ENCODE measurements at regions not wholly inside any gene's neighbourhood (a gene's known extent, or its start where the extent isn't known, plus 50 kb on each side); places are given as distances from the start of the nearest gene placed in this dataset.

GRCh38 chr2:220185766-220186305 lies 558.4 kb downstream of the SLC4A3 start:
- no peak overlapping the region for H2AFZ ChIP-seq
- no peaks in the 10 kb centered on the region for H3K36me3 ChIP-seq (replicated peaks; ENCODE audit: insufficient read depth, low read depth)
- no peaks in the 10 kb centered on the region for H4K20me1 ChIP-seq (ENCODE audit: insufficient read depth, poor library complexity, severe bottlenecking)
- H3K9me2 ChIP-seq (replicated peaks; ENCODE audit: insufficient read depth) = no peaks in the 10 kb centered on the region
- no peaks in the 10 kb centered on the region for H3K27me3 ChIP-seq
- DNase-seq (ENCODE audit: low spot score) = no peak
- no peak overlapping the region for H3K4me3 ChIP-seq
- WGBS (ENCODE audit: low lambda C conversion rate, missing lambda C conversion rate) = 56% methylated on average over 2 of the region's 2 CpGs
- H3K4me1 ChIP-seq (ENCODE audit: insufficient read depth) = no peaks in the 10 kb centered on the region
- no peak for TF ChIP-seq EZH2 (IDR thresholded peaks at IDR 0.05; ENCODE audit: borderline replicate concordance)
- TF ChIP-seq CTCF (IDR thresholded peaks at IDR 0.05; ENCODE audit: poor library complexity) = no peak
- no peak for TF ChIP-seq EZH2phosphoT487 (IDR thresholded peaks at IDR 0.05; ENCODE audit: low read depth, severe bottlenecking, unreplicated experiment)
- H3K4me2 ChIP-seq = no peak overlapping the region
- no peaks in the 10 kb centered on the region for H3K79me2 ChIP-seq
- H3K27ac ChIP-seq = no peak overlapping the region
- H3K9me3 ChIP-seq (ENCODE audit: low read depth) = no peaks in the 10 kb centered on the region

DNA sequence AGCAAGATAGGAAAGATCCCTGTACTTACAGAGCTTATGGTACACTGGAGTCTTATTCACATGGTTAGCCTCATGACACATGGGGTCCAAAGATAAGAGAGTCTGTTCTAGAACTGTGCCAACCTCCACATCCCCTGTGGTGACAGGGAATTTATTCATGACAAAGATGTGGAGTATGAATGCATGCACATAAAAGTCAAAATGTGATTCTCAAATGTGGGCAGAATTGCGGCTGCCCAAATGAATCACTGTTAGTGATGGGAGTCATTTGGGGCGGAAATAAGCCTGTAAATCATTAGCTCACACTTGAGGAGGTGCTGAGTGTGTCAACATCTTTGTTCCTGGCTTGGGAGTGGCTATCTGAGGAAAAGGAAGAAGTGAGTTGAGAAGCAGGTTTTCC lies 560.6 kb downstream of the SLC4A3 start:
- Histone ChIP-seq H3K4me1 (ENCODE audit: insufficient read depth) (no peaks in the 10 kb centered on the region), H3K36me3 (replicated peaks; ENCODE audit: insufficient read depth, low read depth) (no peaks in the 10 kb centered on the region), H3K4me2 (no peak overlapping the region), H3K4me3 (no peak overlapping the region), H3K27me3 (no peaks in the 10 kb centered on the region), H3K79me2 (no peaks in the 10 kb centered on the region), H2AFZ (no peak overlapping the region), H3K27ac (no peak overlapping the region), H3K9me3 (ENCODE audit: low read depth) (no peaks in the 10 kb centered on the region), H3K9me2 (replicated peaks; ENCODE audit: insufficient read depth) (no peaks in the 10 kb centered on the region), H4K20me1 (ENCODE audit: insufficient read depth, poor library complexity, severe bottlenecking) (no peaks in the 10 kb centered on the region)
- peak; percentile 53 for DNase-seq (ENCODE audit: low spot score)
- WGBS (ENCODE audit: low lambda C conversion rate, missing lambda C conversion rate) = 60% methylated on average over 2 of the region's 2 CpGs
- TF ChIP-seq EZH2 (IDR thresholded peaks at IDR 0.05; ENCODE audit: borderline replicate concordance) (no peak), CTCF (IDR thresholded peaks at IDR 0.05; ENCODE audit: poor library complexity) (no peak)

- WGBS (ENCODE audit: low lambda C conversion rate, missing lambda C conversion rate) = 94% methylated on average over 1 of the region's 1 CpG
- Histone ChIP-seq H3K9me3 (ENCODE audit: low read depth) (no peaks in the 10 kb centered on the region), H2AFZ (no peak overlapping the region), H3K27ac (no peak overlapping the region), H3K36me3 (replicated peaks; ENCODE audit: insufficient read depth, low read depth) (no peaks in the 10 kb centered on the region), H3K4me3 (no peak overlapping the region), H3K9me2 (replicated peaks; ENCODE audit: insufficient read depth) (no peaks in the 10 kb centered on the region), H3K27me3 (no peaks in the 10 kb centered on the region), H3K4me2 (no peak overlapping the region), H3K4me1 (ENCODE audit: insufficient read depth) (no peaks in the 10 kb centered on the region), H4K20me1 (ENCODE audit: insufficient read depth, poor library complexity, severe bottlenecking) (no peaks in the 10 kb centered on the region), H3K79me2 (no peaks in the 10 kb centered on the region)
- DNase-seq (ENCODE audit: low spot score) = no peak
- TF ChIP-seq CTCF (IDR thresholded peaks at IDR 0.05; ENCODE audit: poor library complexity) (no peak), EZH2phosphoT487 (IDR thresholded peaks at IDR 0.05; ENCODE audit: low read depth, severe bottlenecking, unreplicated experiment) (no peak), EZH2 (IDR thresholded peaks at IDR 0.05; ENCODE audit: borderline replicate concordance) (no peak)
Measured at GRCh38 chr2:220191031-220191430, 563.6 kb downstream of the SLC4A3 start.

DNA sequence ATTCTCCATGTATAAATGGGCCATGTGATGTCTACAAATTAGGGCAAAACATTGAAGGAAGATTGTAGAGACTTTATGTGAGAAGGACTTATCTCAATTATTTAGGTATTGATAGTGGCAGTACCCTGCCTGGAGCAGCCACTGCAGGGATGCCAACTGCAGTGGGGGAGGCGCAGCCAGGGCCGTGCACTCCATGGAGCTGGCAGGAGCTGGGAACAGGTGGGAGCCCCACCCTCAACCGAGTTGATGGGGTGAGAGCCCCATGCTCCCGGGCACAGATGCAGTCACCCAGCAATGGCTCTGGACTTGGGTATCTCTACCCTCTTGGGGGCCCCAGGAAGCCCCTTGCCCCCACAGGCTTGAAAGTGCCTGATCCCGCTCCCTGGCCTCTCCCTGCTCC lies 564.3 kb downstream of the SLC4A3 start:
- Histone ChIP-seq H2AFZ (no peak overlapping the region), H3K27ac (no peak overlapping the region), H3K36me3 (replicated peaks; ENCODE audit: insufficient read depth, low read depth) (no peaks in the 10 kb centered on the region), H3K4me1 (ENCODE audit: insufficient read depth) (no peaks in the 10 kb centered on the region), H3K4me3 (no peak overlapping the region), H3K79me2 (no peaks in the 10 kb centered on the region), H4K20me1 (ENCODE audit: insufficient read depth, poor library complexity, severe bottlenecking) (no peaks in the 10 kb centered on the region), H3K9me2 (replicated peaks; ENCODE audit: insufficient read depth) (no peaks in the 10 kb centered on the region), H3K9me3 (ENCODE audit: low read depth) (no peaks in the 10 kb centered on the region), H3K27me3 (no peaks in the 10 kb centered on the region), H3K4me2 (no peak overlapping the region)
- DNase-seq (ENCODE audit: low spot score) = no peak
- TF ChIP-seq CTCF (IDR thresholded peaks at IDR 0.05; ENCODE audit: poor library complexity) = no peak
- TF ChIP-seq EZH2 (IDR thresholded peaks at IDR 0.05; ENCODE audit: borderline replicate concordance) = no peak
- no peak for TF ChIP-seq EZH2phosphoT487 (IDR thresholded peaks at IDR 0.05; ENCODE audit: low read depth, severe bottlenecking, unreplicated experiment)
- 95% methylated on average over 5 of the region's 5 CpGs for WGBS (ENCODE audit: low lambda C conversion rate, missing lambda C conversion rate)

All from hepatocyte (in vitro differentiated cells).